ENCODE measurements at regions not wholly inside any gene's neighbourhood (a gene's known extent, or its start where the extent isn't known, plus 50 kb on each side); places are given as distances from the start of the nearest gene placed in this dataset.

DNA sequence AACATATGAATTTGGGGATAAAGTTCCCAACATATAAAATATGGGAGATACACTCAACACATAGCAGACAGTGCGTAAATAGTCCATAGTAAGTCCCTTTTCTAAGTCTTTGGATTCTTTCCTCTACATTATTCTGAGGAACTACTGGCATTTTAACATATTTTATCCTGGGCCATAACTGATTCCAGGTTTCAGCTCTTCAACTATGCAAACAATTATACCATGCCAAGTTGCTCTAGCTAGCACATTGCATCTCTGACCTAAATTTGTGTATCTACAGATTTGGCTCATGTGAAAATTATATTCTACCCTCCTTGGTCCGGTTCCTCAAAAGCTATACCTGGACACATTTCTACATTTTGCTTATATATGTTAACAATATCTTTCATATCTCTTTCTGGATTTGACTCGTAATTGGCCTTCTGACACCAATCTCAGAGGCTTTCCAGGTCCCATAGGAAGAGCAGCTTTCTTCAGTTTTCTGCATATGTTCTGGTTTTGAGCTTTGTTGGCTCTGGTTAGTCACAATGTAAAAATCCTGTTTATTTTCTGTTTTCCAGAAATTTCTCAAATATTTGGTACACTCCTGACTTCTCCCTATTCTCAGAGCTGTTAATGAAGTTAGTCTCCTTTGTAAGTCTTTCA is 305.4 kb downstream of the BMP4 start:
- POLR2A ChIA-PET (ENCODE audit: partially characterized antibody), result no interaction called here
- Histone ChIP-seq H3K27me3 (replicated peaks in 1 of 4; ENCODE audit: control insufficient read depth in 3 of 4, extremely low read depth in 1 of 4, insufficient read depth in 3 of 4, low read length in 3 of 4) (peaks cover 0 to 1% (median 0%) of the 10 kb centered on the region in 4 experiments; a peak in 1 of 7 replicates), H2AK5ac (ENCODE audit: low read depth, low read length) (no peak overlapping the region), H4K91ac (replicated peaks; ENCODE audit: insufficient read length, low read length) (no peak overlapping the region), H3K4ac (replicated peaks; ENCODE audit: insufficient read length, low read depth, low read length) (no peak overlapping the region), H2BK15ac (ENCODE audit: low read length) (no peak overlapping the region), H3K4me3 (ENCODE audit: extremely low read depth in 1 of 4, insufficient read depth in 2 of 4, low read depth in 3 of 4, low read length in 4 of 4) (no peak overlapping the region), H3K9me3 (ENCODE audit: insufficient read depth in 2 of 2, low read depth in 1 of 2, low read length in 1 of 2) (no peaks in the 10 kb centered on the region), H4K5ac (ENCODE audit: insufficient read length, low read depth, low read length) (no peak overlapping the region), H3K14ac (ENCODE audit: insufficient read length) (no peak overlapping the region), H3K79me1 (ENCODE audit: low read depth, low read length) (no peaks in the 10 kb centered on the region), H3K56ac (replicated peaks; ENCODE audit: insufficient read length, low read depth, low read length) (no peak overlapping the region), H3K9ac (replicated peaks in 1 of 4; ENCODE audit: extremely low read depth in 1 of 4, low read depth in 3 of 4, low read length in 3 of 4) (no peak overlapping the region), H2BK12ac (ENCODE audit: low read depth, low read length) (no peak overlapping the region), H2BK120ac (replicated peaks; ENCODE audit: low read depth, low read length) (no peak overlapping the region), H3K23me2 (ENCODE audit: low read depth, low read length) (no peaks in the 10 kb centered on the region), H3K23ac (ENCODE audit: insufficient read length) (no peak overlapping the region), H3K18ac (ENCODE audit: extremely low read depth, low read length) (no peak overlapping the region), H2BK5ac (ENCODE audit: low read depth, low read length) (no peak overlapping the region), H3K4me2 (ENCODE audit: insufficient read depth in 1 of 2, low read depth in 2 of 2, low read length in 2 of 2) (no peak overlapping the region), H3K27ac (ENCODE audit: low read depth, low read length) (no peak overlapping the region), H3K36me3 (ENCODE audit: control insufficient read depth in 2 of 4, insufficient read depth in 4 of 4, low read length in 3 of 4) (no peaks in the 10 kb centered on the region; a peak in 1 of 8 replicates), H2BK20ac (ENCODE audit: low read length) (no peak overlapping the region), H2AFZ (ENCODE audit: low read length) (no peak overlapping the region), H4K20me1 (replicated peaks in 1 of 2; ENCODE audit: control insufficient read depth in 1 of 2, insufficient read depth in 2 of 2, low read length in 2 of 2) (no peaks in the 10 kb centered on the region), H3K79me2 (ENCODE audit: control insufficient read depth in 1 of 2, insufficient read depth in 2 of 2, low read length in 2 of 2) (no peaks in the 10 kb centered on the region), H4K8ac (ENCODE audit: extremely low read depth, insufficient read depth, low read length) (no peak overlapping the region), H3K4me1 (replicated peaks in 1 of 4; ENCODE audit: control insufficient read depth in 3 of 4, insufficient read depth in 4 of 4, low read length in 3 of 4) (no peaks in the 10 kb centered on the region; a peak in 2 of 7 replicates)
- FAIRE-seq, result no peak
- CTCF ChIA-PET (ENCODE audit: partially characterized antibody), result no interaction called here
- 89% methylated on average over 3 of the region's 3 CpGs; no CpG with 5 or more reads in 1 of the 2 experiments for WGBS, 2 experiments (ENCODE audit: extremely low coverage in 1 of 2, insufficient coverage in 1 of 2, insufficient read length in 1 of 2, insufficient replicate concordance in 2 of 2, low coverage in 1 of 2, low lambda C conversion rate in 2 of 2, missing lambda C conversion rate in 1 of 2)
- TF ChIP-seq KDM4A (IDR thresholded peaks at IDR 0.05; ENCODE audit: low read depth, low read length, severe bottlenecking) (no peak), PHF8 (conservative IDR thresholded peaks at IDR 0.05; ENCODE audit: low read depth, low read length) (no peak), TCF12 (IDR thresholded peaks at IDR 0.05; ENCODE audit: low read depth, low read length) (no peak), TEAD4 (IDR thresholded peaks at IDR 0.05; ENCODE audit: low read depth, low read length) (no peak), SIRT6 (IDR thresholded peaks at IDR 0.05; ENCODE audit: low read length) (no peak), NANOG (IDR thresholded peaks at IDR 0.05; ENCODE audit: insufficient read depth, low read depth, low read length, poor library complexity, severe bottlenecking) (no peak), EZH2 (IDR thresholded peaks at IDR 0.05; ENCODE audit: low read depth, low read length, severe bottlenecking) (no peak), CEBPB (IDR thresholded peaks at IDR 0.05; ENCODE audit: low read depth, low read length) (no peak), EGR1 (IDR thresholded peaks at IDR 0.05; ENCODE audit: borderline replicate concordance, low read depth, low read length) (no peak), POU5F1 (IDR thresholded peaks at IDR 0.05; ENCODE audit: low read depth, low read length) (no peak), CBX5 (IDR thresholded peaks at IDR 0.05; ENCODE audit: low read depth, low read length) (no peak), RNF2 (IDR thresholded peaks at IDR 0.05; ENCODE audit: borderline replicate concordance, low read depth, low read length, missing control alignments, poor library complexity, severe bottlenecking) (no peak), HDAC2 (IDR thresholded peaks at IDR 0.05; ENCODE audit: borderline replicate concordance in 1 of 2, low read depth in 2 of 2, low read length in 2 of 2) (no peak), TBP (IDR thresholded peaks at IDR 0.05; ENCODE audit: low read depth, low read length) (no peak)
- DNase-seq (ENCODE audit: low read depth in 1 of 2, low spot score in 2 of 2), result no peak

Data from H1 (cell line).